Tibial nerve (tissue), 4 donors: ENCODE measurements at regions not wholly inside any gene's neighbourhood (a gene's known extent, or its start where the extent isn't known, plus 50 kb on each side); places are given as distances from the start of the nearest gene placed in this dataset.

ENCODE experiments used
- DNase-seq, 2 donors: peaks; one replicate each; pipeline ENCODE4 v3.0.0-alpha.2; 2019; ENCODE audit warnings: low spot score in 2 of 2
- H3K27ac ChIP-seq, 4 donors: fragments of 200-600 bp; sonication (generic) in 3 of 4; one replicate each; pipeline ENCODE4 v1.5.1; 2017 to 2019; ENCODE audit warnings: mild to moderate bottlenecking in 1 of 4
- H3K27me3 ChIP-seq, 2 donors: fragments of 200-600 bp; sonication (generic) in 1 of 2; one replicate each; pipeline versions ENCODE4 v1.5.1 to v1.6.0; 2017 to 2019
- H3K36me3 ChIP-seq, 3 donors: fragments of 200-600 bp; sonication (generic); one replicate each; pipeline ENCODE4 v1.5.1; 2018 to 2019
- H3K4me1 ChIP-seq, 4 donors: fragments of 200-600 bp; sonication (generic) in 3 of 4; one replicate each; pipeline ENCODE4 v1.5.1; 2017 to 2019
- H3K4me3 ChIP-seq, 4 donors: fragments of 200-600 bp; sonication (generic) in 3 of 4; one replicate each; pipeline ENCODE4 v1.5.1; 2017 to 2019; ENCODE audit warnings: mild to moderate bottlenecking in 1 of 4, moderate library complexity in 1 of 4
- H3K9me3 ChIP-seq, 4 donors: fragments of 200-600 bp; sonication (generic) in 3 of 4; one replicate each; pipeline ENCODE4 v1.5.1; 2017 to 2019
- CTCF ChIP-seq, 5 experiments: fragments of 200-600 bp in 3 of 5; fragments of 450-650 bp in 2 of 5; sonication (generic) in 3 of 5; IDR thresholded peaks; one replicate each; pipeline ENCODE4 v1.5.1; 2016 to 2019; ENCODE audit warnings: antibody characterized with exemption in 5 of 5, mild to moderate bottlenecking in 3 of 5, moderate library complexity in 2 of 5
- EP300 ChIP-seq, 2 donors: sonication (generic); formaldehyde crosslinking; IDR thresholded peaks; one replicate each; pipeline ENCODE4 v1.6.1; 2017; ENCODE audit warnings: antibody characterized with exemption in 2 of 2, mild to moderate bottlenecking in 1 of 2
- POLR2A ChIP-seq, 2 donors: fragments of 450-650 bp; IDR thresholded peaks; one replicate each; pipeline ENCODE4 v1.6.1; 2017; ENCODE audit warnings: antibody characterized with exemption in 2 of 2, mild to moderate bottlenecking in 2 of 2, moderate library complexity in 2 of 2
- WGBS, 2 donors: methylation state at CpG; one replicate each; pipeline ENCODE4 v1.1.5; 2018; 5-methylcytosine and 5-hydroxymethylcytosine counted together

GRCh38 chr7:155988416-155988815 is 176.2 kb upstream of the SHH start:
- Histone ChIP-seq H3K4me1 (no peaks in the 10 kb centered on the region), H3K4me3 (no peak overlapping the region), H3K9me3 (peaks cover 0 to 15% (median 0%) of the 10 kb centered on the region in 4 donors), H3K27ac (no peak overlapping the region), H3K36me3 (no peaks in the 10 kb centered on the region), H3K27me3 (no peaks in the 10 kb centered on the region)
- no peak for DNase-seq
- 80 to 88% methylated on average over 6 of the region's 6 CpGs for WGBS, 2 donors
- no peak for TF ChIP-seq CTCF (IDR thresholded peaks at IDR 0.05)
- TF ChIP-seq EP300 (IDR thresholded peaks at IDR 0.05) = no peak
- TF ChIP-seq POLR2A (IDR thresholded peaks at IDR 0.05) = no peak

- Histone ChIP-seq H3K36me3 (no peaks in the 10 kb centered on the region), H3K9me3 (peaks cover 0 to 15% (median 0%) of the 10 kb centered on the region in 4 donors), H3K27ac (no peak overlapping the region), H3K4me3 (no peak overlapping the region), H3K4me1 (no peaks in the 10 kb centered on the region), H3K27me3 (no peaks in the 10 kb centered on the region)
- no peak for DNase-seq
- no peak for TF ChIP-seq POLR2A (IDR thresholded peaks at IDR 0.05)
- TF ChIP-seq EP300 (IDR thresholded peaks at IDR 0.05) = no peak
- TF ChIP-seq CTCF (IDR thresholded peaks at IDR 0.05) = no peak
- WGBS, 2 donors = 76 to 82% methylated on average over 5 of the region's 5 CpGs
Observed at GRCh38 chr7:155987681-155988235, 175.5 kb upstream of the SHH start.

GRCh38 chr7:155986497-155987160 is 174.4 kb upstream of the SHH start:
- WGBS, 2 donors = 77 to 82% methylated on average over 10 of the region's 10 CpGs
- no peaks in the 10 kb centered on the region for H3K27me3 ChIP-seq
- peaks cover 0 to 15% (median 0%) of the 10 kb centered on the region in 4 donors for H3K9me3 ChIP-seq
- no peak overlapping the region for H3K4me3 ChIP-seq
- H3K4me1 ChIP-seq = no peaks in the 10 kb centered on the region
- H3K27ac ChIP-seq = no peak overlapping the region
- TF ChIP-seq CTCF (IDR thresholded peaks at IDR 0.05) (no peak), POLR2A (IDR thresholded peaks at IDR 0.05) (no peak)
- DNase-seq = peak in 1 of 2 donors; percentile 3
- no peaks in the 10 kb centered on the region for H3K36me3 ChIP-seq

GRCh38 chr7:155985518-155986250 is 173.4 kb upstream of the SHH start:
- DNase-seq = peak in 1 of 2 donors; percentile 3
- no peak overlapping the region for H3K4me3 ChIP-seq
- H3K4me1 ChIP-seq = no peaks in the 10 kb centered on the region
- H3K27ac ChIP-seq = no peak overlapping the region
- TF ChIP-seq POLR2A (IDR thresholded peaks at IDR 0.05) (no peak), EP300 (IDR thresholded peaks at IDR 0.05) (no peak), CTCF (IDR thresholded peaks at IDR 0.05) (no peak)
- peaks cover 0 to 13% (median 0%) of the 10 kb centered on the region in 4 donors for H3K9me3 ChIP-seq
- H3K27me3 ChIP-seq = no peaks in the 10 kb centered on the region
- WGBS, 2 donors = 84 to 85% methylated on average over 11 to 12 of the region's 12 CpGs
- no peaks in the 10 kb centered on the region for H3K36me3 ChIP-seq
